Suppressor macrophage treated with lipopolysaccharide for 1 hour (primary cell): ENCODE measurements at regions not wholly inside any gene's neighbourhood (a gene's known extent, or its start where the extent isn't known, plus 50 kb on each side); places are given as distances from the start of the nearest gene placed in this dataset.
"Not testable (repeated sequence)": the region's sequence is repeated elsewhere in the genome, so short reads cannot be mapped to it uniquely, and the experiment has no call there.

Source experiments
- DNase-seq, 3 donors: peaks; one replicate each; pipeline ENCODE4 v3.0.0-alpha.2; 2020 to 2022

GRCh38 chr17:53316988-53317387, 505.7 kb upstream of the KIF2B start:
- DNase-seq: no peak

- no peak for DNase-seq
Observed at GRCh38 chr17:53316073-53316472, 506.7 kb upstream of the KIF2B start.

GRCh38 chr17:53314521-53314920, 508.2 kb upstream of the KIF2B start:
- DNase-seq: no peak

- DNase-seq: no peak
Observed at GRCh38 chr17:53313746-53314145, 509.0 kb upstream of the KIF2B start.

DNA sequence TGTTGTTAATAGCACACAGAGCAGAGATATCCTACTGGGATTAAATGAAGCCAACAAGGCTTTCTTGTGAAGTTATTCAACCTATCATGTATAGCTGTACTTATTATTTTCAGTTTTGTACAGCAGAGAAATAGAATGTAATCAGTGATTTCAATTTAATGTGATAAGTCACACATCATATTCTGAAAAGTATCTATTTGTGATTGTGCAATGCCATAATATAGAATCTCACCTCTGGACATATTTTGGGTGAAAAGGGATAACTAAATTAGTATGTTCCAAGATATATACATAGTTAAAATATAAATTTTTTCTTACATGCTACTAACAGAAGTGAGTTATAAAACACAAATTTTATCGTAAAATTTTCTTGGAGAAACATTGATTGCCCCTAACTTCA, 544.3 kb upstream of the KIF2B start:
- no peak for DNase-seq

GRCh38 chr17:53273126-53273525, 549.6 kb upstream of the KIF2B start:
- no peak for DNase-seq

DNA sequence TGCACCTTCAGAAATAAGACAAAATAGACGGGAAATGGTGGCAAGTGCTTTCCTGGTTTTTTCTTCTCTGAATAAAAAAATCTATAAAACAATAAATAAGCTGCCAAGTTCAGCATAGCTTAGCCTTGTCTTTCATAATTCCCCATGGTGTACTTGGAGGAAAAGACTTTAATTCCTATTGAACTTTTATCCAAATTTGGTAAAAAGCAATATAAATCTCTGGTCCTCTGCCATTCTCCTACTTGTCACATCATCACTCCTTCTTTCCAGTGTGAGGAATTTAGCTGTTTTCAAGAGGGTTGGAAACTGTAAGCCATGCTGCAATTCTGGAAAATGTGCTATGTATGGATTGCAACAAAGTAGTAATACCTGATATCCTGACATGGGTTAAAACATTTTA, 551.8 kb upstream of the KIF2B start:
- no peak for DNase-seq

DNA sequence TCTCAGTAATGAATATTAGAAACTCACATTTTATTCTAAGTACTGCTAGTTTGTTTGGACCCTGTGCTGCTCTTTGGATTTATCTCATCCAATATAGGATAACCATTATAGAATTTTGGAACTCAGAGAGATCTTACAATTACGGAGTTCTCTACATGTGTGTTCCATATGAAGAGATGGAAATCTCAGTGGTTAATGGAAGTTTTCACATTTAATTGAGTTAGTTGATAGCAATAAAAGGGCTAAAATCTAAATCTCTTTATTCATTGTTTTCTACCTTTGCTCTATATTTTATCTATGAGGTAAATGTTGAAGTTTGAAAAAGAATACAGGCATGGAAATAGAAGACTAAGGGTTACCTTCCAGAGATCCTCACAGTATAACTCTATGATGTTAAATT, 558.0 kb upstream of the KIF2B start:
- no peak for DNase-seq

DNA sequence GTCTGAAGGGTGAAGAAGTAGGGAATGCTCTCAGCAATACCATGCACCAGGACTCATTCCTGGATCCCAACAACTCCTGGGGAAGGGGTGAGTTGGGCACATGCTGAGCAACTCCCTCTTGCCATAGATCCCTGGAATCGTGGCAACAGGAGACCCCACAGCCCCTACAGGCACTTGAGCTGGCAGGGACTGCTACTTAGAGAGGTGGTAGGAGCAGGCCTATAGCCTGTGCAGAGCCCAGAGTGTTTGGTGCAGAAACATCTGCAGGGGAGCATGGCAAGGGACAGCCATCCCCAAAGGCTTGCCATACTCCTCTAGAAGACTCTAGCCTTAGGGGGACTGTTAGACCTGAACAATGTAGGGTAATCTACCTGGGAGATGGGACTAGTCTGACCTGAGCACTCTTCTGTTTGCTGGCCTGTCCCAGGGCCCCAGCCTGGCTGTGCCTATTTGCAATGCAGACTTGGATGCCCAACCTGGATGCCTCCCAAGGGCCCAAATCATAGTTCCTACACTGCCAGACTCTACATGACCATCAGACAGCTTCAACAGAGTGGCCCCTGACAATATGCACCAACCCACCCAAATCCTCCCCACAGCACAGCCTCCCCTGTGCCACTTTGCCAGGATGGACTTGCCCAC, 568.6 kb upstream of the KIF2B start:
- DNase-seq: no peak

GRCh38 chr17:53249036-53249435, 573.7 kb upstream of the KIF2B start:
- no peak for DNase-seq

DNA sequence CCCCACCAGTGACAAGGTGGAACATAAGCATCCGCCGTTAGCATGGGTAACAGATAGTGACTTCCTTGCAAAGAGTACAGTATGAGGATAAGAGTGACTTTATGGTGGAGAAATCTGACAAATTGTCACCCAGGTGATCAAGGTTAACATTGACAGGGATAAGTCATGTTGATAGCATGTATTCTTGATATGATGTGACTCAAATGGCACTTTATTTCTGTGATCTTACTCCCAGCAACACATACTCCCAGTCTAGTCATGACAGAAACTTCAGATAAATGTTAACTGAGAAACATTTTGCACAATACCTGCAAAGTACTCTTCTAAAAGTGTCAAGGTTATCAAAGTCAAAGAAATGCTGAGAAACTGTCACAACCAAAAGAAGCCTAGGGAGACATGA, 588.6 kb upstream of the KIF2B start:
- no peak for DNase-seq

GRCh38 chr17:53227514-53227913, 595.2 kb upstream of the KIF2B start:
- no peak for DNase-seq

GRCh38 chr17:53227111-53227510, 595.6 kb upstream of the KIF2B start:
- DNase-seq: no peak

- DNase-seq: no peak
Observed at GRCh38 chr17:53219821-53220220, 602.9 kb upstream of the KIF2B start.

DNA sequence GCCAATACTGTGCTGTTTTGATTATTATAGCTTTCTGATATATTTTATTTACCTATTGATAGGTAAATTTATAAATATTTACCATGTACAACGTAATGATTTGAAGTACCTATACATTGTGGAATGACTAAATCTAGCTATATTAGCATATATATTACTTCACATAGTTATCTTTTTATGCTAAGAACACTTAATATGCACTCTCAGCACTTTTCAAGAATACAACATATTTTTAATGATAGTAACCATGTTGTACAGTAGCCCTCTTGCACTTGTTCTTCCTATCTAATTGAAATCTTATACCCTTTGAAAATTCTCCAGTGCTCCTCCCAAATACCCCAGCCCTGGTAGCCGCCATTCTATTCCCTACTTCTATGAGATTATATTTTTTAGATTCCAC, 604.0 kb upstream of the KIF2B start:
- no peak for DNase-seq

DNA sequence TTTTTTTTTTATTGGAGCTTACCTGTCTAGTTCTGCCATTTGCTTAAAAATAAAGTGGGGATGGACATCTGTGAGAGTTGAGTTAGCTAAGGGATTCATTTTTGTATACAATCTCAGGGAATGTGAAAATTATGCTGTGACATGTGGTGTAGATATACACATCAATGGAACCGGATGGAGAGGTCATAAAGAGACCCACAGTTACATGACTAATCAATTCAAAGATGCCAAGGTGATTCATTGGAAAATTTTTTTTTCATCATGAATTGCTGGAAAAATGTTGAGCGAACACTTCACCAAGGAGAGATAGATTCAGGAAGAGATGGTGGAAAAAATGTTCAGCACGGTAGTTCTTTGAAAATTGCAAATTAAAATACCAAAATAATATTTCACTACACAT, 605.4 kb upstream of the KIF2B start:
- DNase-seq: no peak

DNA sequence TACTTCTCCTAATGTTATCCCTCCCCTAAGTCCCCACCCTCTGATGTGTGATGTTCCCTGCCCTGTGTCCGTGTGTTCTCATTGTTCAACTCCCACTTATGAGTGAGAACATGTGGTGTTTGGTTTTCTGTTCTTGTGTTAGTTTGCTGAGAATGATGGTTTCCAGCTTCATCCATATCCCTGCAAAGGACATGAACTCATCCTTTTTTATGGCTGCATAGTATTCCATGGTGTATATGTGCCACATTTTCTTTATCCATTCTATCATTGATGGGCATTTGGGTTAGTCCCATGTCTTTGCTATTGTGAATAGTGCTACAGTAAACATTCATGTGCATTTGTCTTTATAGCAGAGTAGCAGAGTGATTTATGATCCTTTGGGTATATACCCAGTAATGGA, 613.8 kb upstream of the KIF2B start:
- DNase-seq: not testable (repeated sequence)

DNA sequence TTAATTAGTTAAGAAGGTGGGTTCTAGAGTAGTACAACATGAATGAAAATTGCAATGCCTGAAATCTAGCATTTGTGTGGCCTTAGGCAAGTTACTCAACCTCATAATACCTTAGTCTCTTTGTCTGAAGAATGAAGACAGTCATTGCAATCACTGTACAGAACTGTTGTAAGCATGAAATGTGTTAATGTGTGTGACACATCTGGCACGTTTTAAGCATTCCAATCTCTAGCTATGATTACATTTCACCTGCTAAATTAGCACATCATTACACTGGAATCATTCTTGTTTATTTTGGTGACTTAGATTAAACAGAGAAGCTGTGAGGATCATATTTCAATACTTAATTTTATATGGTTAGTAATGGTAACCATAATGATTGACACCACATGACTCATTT, 629.7 kb upstream of the KIF2B start:
- DNase-seq: no peak

DNA sequence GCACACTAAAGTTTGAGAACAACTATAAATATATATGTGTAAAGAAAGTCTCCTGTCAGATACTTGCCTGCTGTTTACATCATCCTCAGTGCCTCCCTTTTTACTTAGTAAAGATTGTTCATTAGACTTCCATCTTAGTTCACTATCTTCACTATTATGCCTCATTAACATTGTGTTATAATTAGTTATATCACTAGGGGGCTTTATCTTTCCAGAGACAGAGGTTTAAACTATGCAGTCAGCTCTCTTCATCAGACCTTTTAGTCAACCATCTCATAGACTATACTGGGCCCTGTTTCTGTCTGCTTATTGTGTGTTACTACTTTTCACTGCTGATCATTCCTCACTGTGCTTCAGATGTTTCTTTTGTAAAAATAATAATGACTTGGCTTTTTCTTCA, 630.8 kb upstream of the KIF2B start:
- DNase-seq: no peak

GRCh38 chr17:53186001-53186400, 636.7 kb upstream of the KIF2B start:
- no peak for DNase-seq

DNA sequence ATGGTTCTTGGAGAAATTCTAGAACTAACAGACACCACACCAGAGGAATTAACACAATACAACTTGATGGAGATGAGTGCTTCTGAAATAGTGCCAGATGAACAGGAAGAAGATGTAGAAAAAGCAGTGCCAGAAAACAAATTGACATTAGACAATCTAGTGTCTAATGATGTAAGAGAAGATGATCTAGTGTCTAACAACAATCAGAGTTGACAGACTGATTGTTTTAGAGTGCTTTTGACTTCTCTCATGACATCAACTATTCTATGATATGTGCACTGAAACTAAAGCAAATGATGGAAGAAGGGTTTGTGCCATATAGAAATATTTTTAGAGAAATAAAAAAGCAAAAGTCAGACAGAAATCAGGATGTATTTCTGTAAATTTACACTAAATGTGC, 646.1 kb upstream of the KIF2B start:
- no peak for DNase-seq

DNA sequence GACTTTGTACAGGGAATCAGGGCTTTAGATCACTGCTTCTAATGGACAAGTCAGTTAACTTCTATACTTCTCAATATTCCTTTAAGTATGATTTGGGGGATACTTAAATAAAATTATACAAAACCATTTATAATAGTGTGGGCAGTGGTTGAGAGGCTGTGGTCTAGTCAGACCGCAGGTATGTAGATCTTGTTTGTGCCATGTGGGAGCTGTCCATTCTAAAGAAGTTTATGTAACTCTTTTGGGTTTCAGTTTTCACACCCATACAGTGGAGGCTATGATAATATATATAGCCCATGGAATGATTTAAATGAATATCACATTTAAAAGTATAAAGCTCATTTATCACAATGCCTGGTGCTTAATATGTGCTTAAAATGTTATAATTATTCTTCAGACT, 654.3 kb upstream of the KIF2B start:
- DNase-seq: no peak

DNA sequence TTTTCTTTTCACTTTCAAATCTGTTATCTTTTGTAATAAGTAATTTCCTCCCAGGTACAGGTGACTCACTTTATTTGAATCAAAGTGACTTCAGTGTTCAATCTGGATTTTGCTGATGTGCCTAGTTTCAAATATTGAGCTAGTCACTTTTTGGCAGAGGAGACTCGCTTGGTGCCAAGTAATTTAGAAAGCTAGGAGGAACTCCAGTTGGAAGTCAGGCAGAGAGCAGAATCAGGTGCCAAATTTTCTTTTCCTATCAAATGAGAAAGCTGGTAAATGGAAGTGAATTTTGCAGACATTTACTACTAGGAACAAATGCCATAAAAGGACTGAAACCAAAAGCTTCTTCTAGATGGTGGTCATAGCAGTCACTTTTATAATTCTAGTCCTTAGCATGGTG, 656.0 kb upstream of the KIF2B start:
- DNase-seq: no peak

GRCh38 chr17:53150101-53150698, 672.5 kb upstream of the KIF2B start:
- DNase-seq: no peak

DNA sequence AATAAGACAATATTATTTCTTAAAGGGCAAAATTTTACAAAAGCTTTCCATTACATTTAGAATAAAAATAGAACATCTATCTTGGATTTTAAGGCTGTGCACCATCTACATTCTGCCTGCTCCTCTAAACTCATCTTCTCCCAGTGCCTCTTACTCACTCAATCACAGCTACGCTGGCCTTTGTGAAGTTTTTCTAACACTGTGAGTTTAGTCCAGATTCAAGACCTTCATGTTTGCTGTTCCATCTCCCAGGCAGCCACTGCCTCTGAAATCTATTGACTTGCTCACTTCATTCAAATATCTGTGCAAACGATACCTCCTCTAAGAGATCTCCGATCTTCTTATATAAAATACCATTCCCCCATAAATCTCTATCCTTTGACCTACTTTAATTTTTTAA, 673.4 kb upstream of the KIF2B start:
- no peak for DNase-seq
